GM18507 (cell line): ENCODE measurements at regions not wholly inside any gene's neighbourhood (a gene's known extent, or its start where the extent isn't known, plus 50 kb on each side); places are given as distances from the start of the nearest gene placed in this dataset.

ENCODE experiments used
- DNase-seq: peaks from one replicate; pipeline ENCODE4 v3.0.0; 2011; ENCODE audit warnings: low read depth; ENCODE audit not compliant: insufficient read length; ENCODE audit errors: extremely low spot score
- FAIRE-seq: peaks from 2 replicates; lab custom pipeline; 2011; peaks lifted over from hg19 to GRCh38; lab: Jason Lieb, UNC

- no peak for DNase-seq
- no peak for FAIRE-seq
Measured at GRCh38 chr11:26096451-26096850, 235.5 kb upstream of the ANO3 start.

- DNase-seq (no peak), FAIRE-seq (no peak)
Measured at GRCh38 chr11:26102325-26102724, 229.6 kb upstream of the ANO3 start.

- no peak for DNase-seq
- peak; percentile 55 for FAIRE-seq
Measured at GRCh38 chr11:26105762-26106423, 226.0 kb upstream of the ANO3 start.

- FAIRE-seq (no peak), DNase-seq (no peak)
Measured at GRCh38 chr11:26106726-26107125, 225.2 kb upstream of the ANO3 start.

- FAIRE-seq (no peak), DNase-seq (no peak)
Measured at GRCh38 chr11:26109658-26110368, 222.1 kb upstream of the ANO3 start.

GRCh38 chr11:26112264-26112663 is 219.7 kb upstream of the ANO3 start:
- DNase-seq (no peak), FAIRE-seq (no peak)

GRCh38 chr11:26121466-26121865 is 210.5 kb upstream of the ANO3 start:
- no peak for FAIRE-seq
- DNase-seq, result no peak

- DNase-seq (no peak), FAIRE-seq (no peak)
Measured at GRCh38 chr11:26126741-26127140, 205.2 kb upstream of the ANO3 start.

GRCh38 chr11:26127336-26127735 is 204.6 kb upstream of the ANO3 start:
- no peak for FAIRE-seq
- DNase-seq, result no peak

GRCh38 chr11:26131406-26131805 is 200.5 kb upstream of the ANO3 start:
- no peak for FAIRE-seq
- no peak for DNase-seq

GRCh38 chr11:26134053-26134452 is 197.9 kb upstream of the ANO3 start:
- FAIRE-seq (no peak), DNase-seq (no peak)

GRCh38 chr11:26134481-26135355 is 197.2 kb upstream of the ANO3 start:
- FAIRE-seq, result no peak
- no peak for DNase-seq

- DNase-seq (no peak), FAIRE-seq (no peak)
Measured at GRCh38 chr11:26137651-26138050, 194.3 kb upstream of the ANO3 start.

- DNase-seq, result no peak
- FAIRE-seq, result no peak
Measured at GRCh38 chr11:26142891-26143290, 189.0 kb upstream of the ANO3 start.

GRCh38 chr11:26143566-26144290 is 188.2 kb upstream of the ANO3 start:
- FAIRE-seq, result no peak
- DNase-seq, result no peak

- no peak for DNase-seq
- FAIRE-seq, result no peak
Measured at GRCh38 chr11:26144291-26144690, 187.6 kb upstream of the ANO3 start.

- FAIRE-seq (no peak), DNase-seq (no peak)
Measured at GRCh38 chr11:26144911-26145310, 187.0 kb upstream of the ANO3 start.

- DNase-seq, result no peak
- no peak for FAIRE-seq
Measured at GRCh38 chr11:26149585-26149984, 182.3 kb upstream of the ANO3 start.

GRCh38 chr11:26150031-26150430 is 181.9 kb upstream of the ANO3 start:
- DNase-seq, result no peak
- no peak for FAIRE-seq

- DNase-seq (no peak), FAIRE-seq (no peak)
Measured at GRCh38 chr11:26158251-26158650, 173.7 kb upstream of the ANO3 start.
